Chondrocyte (in vitro differentiated cells): ENCODE measurements at regions not wholly inside any gene's neighbourhood (a gene's known extent, or its start where the extent isn't known, plus 50 kb on each side); places are given as distances from the start of the nearest gene placed in this dataset.

Experiments
- DNase-seq: peaks from one replicate; pipeline ENCODE4 v3.0.0; 2021; ENCODE audit warnings: mixed read lengths, low spot score
- H3K27ac Mint-ChIP-seq: one replicate; pipeline ENCODE4 v1.8.0; 2021; ENCODE audit warnings: mild to moderate bottlenecking, moderate library complexity, mixed read lengths; ENCODE audit not compliant: unreplicated experiment
- H3K27me3 Mint-ChIP-seq: 2 replicates; pipeline ENCODE4 v1.8.0; 2021; ENCODE audit warnings: low read depth, mixed read lengths
- H3K36me3 Mint-ChIP-seq: 2 replicates; pipeline ENCODE4 v1.8.0; 2021; ENCODE audit warnings: low read depth, mixed read lengths
- H3K4me1 Mint-ChIP-seq: 2 replicates; pipeline ENCODE4 v1.8.0; 2021; ENCODE audit warnings: low read depth, mild to moderate bottlenecking, mixed read lengths
- H3K4me3 Mint-ChIP-seq: one replicate; pipeline ENCODE4 v1.8.0; 2021; ENCODE audit warnings: mild to moderate bottlenecking, moderate library complexity, mixed read lengths; ENCODE audit not compliant: unreplicated experiment
- H3K9me3 Mint-ChIP-seq: 2 replicates; pipeline ENCODE4 v1.8.0; 2021; ENCODE audit warnings: low read depth, mixed read lengths
- CTCF ChIP-seq: fragments of 200-600 bp; sonication (generic); IDR thresholded peaks from 2 replicates; pipeline ENCODE4 v1.5.0; 2021; ENCODE audit warnings: antibody characterized with exemption, mild to moderate bottlenecking, moderate library complexity

DNA sequence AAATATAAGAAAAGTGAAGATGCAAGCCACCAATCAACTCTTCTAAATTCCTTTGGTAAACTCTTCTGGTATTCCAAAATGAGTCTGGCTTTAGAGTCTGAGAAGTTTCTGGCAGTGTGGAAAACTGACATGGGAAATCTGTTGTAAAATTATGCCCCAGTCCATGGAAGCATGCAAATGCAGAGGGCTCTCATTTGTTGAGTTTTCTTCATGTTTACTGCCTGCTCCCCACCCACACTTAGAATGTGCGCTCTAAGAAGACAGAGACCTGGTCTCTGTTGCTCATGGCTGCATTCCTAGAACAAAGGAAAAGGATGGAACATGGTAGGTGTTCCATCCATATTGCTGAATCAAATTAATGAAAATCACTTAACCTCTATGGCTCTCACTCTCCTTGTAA is 411.8 kb upstream of the PDZRN3 start:
- TF ChIP-seq CTCF: no peak
- DNase-seq: no peak

GRCh38 chr3:74036102-74036501 is 411.4 kb upstream of the PDZRN3 start:
- no peak overlapping the region for H3K27ac Mint-ChIP-seq
- no peak for TF ChIP-seq CTCF
- no peaks in the 10 kb centered on the region for H3K36me3 Mint-ChIP-seq
- no peak overlapping the region for H3K4me3 Mint-ChIP-seq
- H3K9me3 Mint-ChIP-seq: no peaks in the 10 kb centered on the region
- peaks cover 6% of the 10 kb centered on the region for H3K27me3 Mint-ChIP-seq
- no peaks in the 10 kb centered on the region for H3K4me1 Mint-ChIP-seq
- DNase-seq: no peak

More for the DNA sequence above, 411.8 kb upstream of the PDZRN3 start:
- H3K4me1 Mint-ChIP-seq: no peaks in the 10 kb centered on the region
- peaks cover 6% of the 10 kb centered on the region for H3K27me3 Mint-ChIP-seq
- H3K9me3 Mint-ChIP-seq: no peaks in the 10 kb centered on the region
- H3K36me3 Mint-ChIP-seq: no peaks in the 10 kb centered on the region
- H3K4me3 Mint-ChIP-seq: no peak overlapping the region
- no peak overlapping the region for H3K27ac Mint-ChIP-seq

GRCh38 chr3:74033806-74034205 is 409.1 kb upstream of the PDZRN3 start:
- no peaks in the 10 kb centered on the region for H3K36me3 Mint-ChIP-seq
- H3K4me3 Mint-ChIP-seq: no peak overlapping the region
- no peaks in the 10 kb centered on the region for H3K4me1 Mint-ChIP-seq
- no peak overlapping the region for H3K27ac Mint-ChIP-seq
- peaks cover 5% of the 10 kb centered on the region for H3K27me3 Mint-ChIP-seq
- no peak for DNase-seq
- no peak for TF ChIP-seq CTCF
- H3K9me3 Mint-ChIP-seq: no peaks in the 10 kb centered on the region

DNA sequence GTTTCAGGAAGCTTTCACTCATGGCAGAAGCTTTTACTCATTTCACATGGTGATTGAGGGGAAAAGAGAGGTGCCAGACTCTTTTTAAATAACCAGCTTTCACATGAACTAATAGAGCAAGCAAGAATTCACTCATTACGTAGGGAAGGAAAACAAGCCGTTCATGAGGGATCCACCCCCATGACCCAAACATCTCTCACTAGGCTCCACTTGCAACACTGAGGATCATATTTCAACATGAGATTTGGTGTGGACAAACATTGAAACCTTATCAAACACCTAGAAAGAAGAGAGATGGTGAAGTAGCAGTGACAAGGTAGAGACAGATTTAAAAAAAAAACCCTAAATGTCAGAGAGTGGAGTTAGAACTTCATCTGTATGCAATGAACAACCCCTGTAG is 408.6 kb upstream of the PDZRN3 start:
- H3K4me1 Mint-ChIP-seq: no peaks in the 10 kb centered on the region
- H3K36me3 Mint-ChIP-seq: no peaks in the 10 kb centered on the region

DNA sequence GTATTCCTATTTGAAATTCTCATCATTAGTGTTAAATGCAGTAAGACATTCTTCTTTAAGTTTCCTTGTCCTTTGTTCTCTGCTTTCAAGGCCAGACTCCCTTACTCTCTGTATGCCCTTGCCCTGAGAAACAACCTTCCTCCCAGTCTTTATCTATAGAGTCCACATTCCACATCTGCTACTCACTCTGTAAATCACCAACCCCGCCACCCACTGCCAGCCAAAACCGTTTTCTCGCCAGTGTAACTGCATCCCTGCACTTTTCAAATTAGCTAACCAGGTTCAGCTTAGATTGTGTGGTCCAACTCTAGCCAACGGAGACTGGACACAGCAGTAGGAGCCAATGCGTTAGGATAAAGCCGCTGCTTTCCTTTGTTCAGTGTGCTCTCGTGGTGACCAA is 402.4 kb upstream of the PDZRN3 start:
- no peak overlapping the region for H3K27ac Mint-ChIP-seq
- H3K4me3 Mint-ChIP-seq: no peak overlapping the region
- H3K4me1 Mint-ChIP-seq: no peaks in the 10 kb centered on the region
- DNase-seq: no peak
- no peaks in the 10 kb centered on the region for H3K9me3 Mint-ChIP-seq
- H3K27me3 Mint-ChIP-seq: peaks cover 4% of the 10 kb centered on the region
- TF ChIP-seq CTCF: no peak
- H3K36me3 Mint-ChIP-seq: no peaks in the 10 kb centered on the region

More for the DNA sequence above, 408.6 kb upstream of the PDZRN3 start:
- no peak overlapping the region for H3K27ac Mint-ChIP-seq
- H3K4me3 Mint-ChIP-seq: no peak overlapping the region
- TF ChIP-seq CTCF: no peak
- H3K9me3 Mint-ChIP-seq: no peaks in the 10 kb centered on the region
- H3K27me3 Mint-ChIP-seq: peaks cover 5% of the 10 kb centered on the region
- DNase-seq: no peak
